Thymus (tissue), 11 donors: ENCODE measurements at regions not wholly inside any gene's neighbourhood (a gene's known extent, or its start where the extent isn't known, plus 50 kb on each side); places are given as distances from the start of the nearest gene placed in this dataset.

Experiments used
- DNase-seq, 9 donors: peaks; one replicate each; pipeline ENCODE4 v3.0.0-alpha.2; 2013; ENCODE audit warnings: low spot score in 9 of 9, low read depth in 6 of 9, missing footprints in 1 of 9
- H3K27ac ChIP-seq, 2 donors: one replicate each; pipeline ENCODE4 v1.5.1; 2013; ENCODE audit warnings: control low read depth in 1 of 2, low read depth in 1 of 2, low read length in 1 of 2, mild to moderate bottlenecking in 1 of 2, moderate library complexity in 1 of 2
- H3K27me3 ChIP-seq, 2 donors: one replicate each; pipeline ENCODE4 v1.5.1; 2013; ENCODE audit warnings: low read length in 1 of 2; ENCODE audit not compliant: control insufficient read depth in 2 of 2, insufficient read depth in 1 of 2
- H3K36me3 ChIP-seq, 2 donors: one replicate each; pipeline ENCODE4 v1.5.1; 2013; ENCODE audit warnings: low read length in 1 of 2, mild to moderate bottlenecking in 1 of 2, moderate library complexity in 1 of 2; ENCODE audit not compliant: control insufficient read depth in 2 of 2, insufficient read depth in 2 of 2
- H3K4me1 ChIP-seq, 2 donors: one replicate each; pipeline ENCODE4 v1.5.1; 2013; ENCODE audit warnings: low read length in 2 of 2; ENCODE audit not compliant: control insufficient read depth in 2 of 2, insufficient read depth in 2 of 2
- H3K4me3 ChIP-seq, 2 donors: one replicate each; pipeline ENCODE4 v1.5.1; 2013; ENCODE audit warnings: low read length in 2 of 2, control low read depth in 1 of 2, mild to moderate bottlenecking in 1 of 2
- H3K9me3 ChIP-seq, 2 donors: one replicate each; pipeline ENCODE4 v1.5.1; 2013; ENCODE audit warnings: low read length in 1 of 2, mild to moderate bottlenecking in 1 of 2; ENCODE audit not compliant: control insufficient read depth in 2 of 2, insufficient read depth in 1 of 2
- WGBS: extraction: QIAGEN DNeasy Blood & Tissue Kit; methylation state at CpG from one replicate; pipeline ENCODE4 v1.1.7; 2013; 5-methylcytosine and 5-hydroxymethylcytosine counted together
- donor health status: healthy.

GRCh38 chr7:17622451-17622850, 317.8 kb downstream of the SNX13 start:
- H3K4me3 ChIP-seq = no peak overlapping the region
- H3K4me1 ChIP-seq = no peaks in the 10 kb centered on the region
- DNase-seq = no peak
- H3K27ac ChIP-seq = no peak overlapping the region
- 98% methylated on average over 2 of the region's 2 CpGs for whole genome bisulfite sequencing
- H3K27me3 ChIP-seq = no peaks in the 10 kb centered on the region
- H3K9me3 ChIP-seq = no peaks in the 10 kb centered on the region
- no peaks in the 10 kb centered on the region for H3K36me3 ChIP-seq

DNA sequence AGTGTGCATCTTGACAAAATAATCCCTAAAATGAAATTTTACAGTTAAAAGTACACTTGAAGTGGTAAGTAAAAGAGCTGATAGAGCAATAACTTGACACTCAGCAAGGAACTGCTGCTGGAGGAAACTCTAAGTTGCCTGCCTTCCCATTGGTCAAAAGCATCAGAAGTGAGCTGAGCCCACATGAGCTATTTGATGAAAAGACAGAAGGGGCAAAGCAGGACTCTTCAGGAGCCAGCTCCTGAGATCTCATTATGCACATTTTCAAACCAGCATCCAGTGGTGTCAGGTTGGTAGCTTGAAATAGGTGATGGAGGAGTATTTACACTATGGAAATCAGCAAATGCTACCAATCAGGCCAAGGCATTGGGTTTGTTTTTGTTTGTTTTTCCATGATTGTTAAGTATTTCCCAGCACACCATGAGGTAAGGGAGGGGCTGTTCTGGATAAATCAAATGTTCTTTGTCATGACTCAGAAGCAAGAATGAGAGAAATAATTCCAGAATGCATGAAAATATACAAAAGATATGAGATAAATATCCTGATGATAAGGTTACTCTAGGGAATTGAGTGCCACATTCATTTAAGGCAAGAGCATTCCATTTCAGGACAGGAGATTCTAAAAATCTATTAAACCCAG, 316.6 kb downstream of the SNX13 start:
- Histone ChIP-seq H3K4me1 (no peaks in the 10 kb centered on the region), H3K27ac (no peak overlapping the region), H3K27me3 (no peaks in the 10 kb centered on the region), H3K4me3 (no peak overlapping the region), H3K9me3 (no peaks in the 10 kb centered on the region), H3K36me3 (no peaks in the 10 kb centered on the region)
- no peak for DNase-seq

DNA sequence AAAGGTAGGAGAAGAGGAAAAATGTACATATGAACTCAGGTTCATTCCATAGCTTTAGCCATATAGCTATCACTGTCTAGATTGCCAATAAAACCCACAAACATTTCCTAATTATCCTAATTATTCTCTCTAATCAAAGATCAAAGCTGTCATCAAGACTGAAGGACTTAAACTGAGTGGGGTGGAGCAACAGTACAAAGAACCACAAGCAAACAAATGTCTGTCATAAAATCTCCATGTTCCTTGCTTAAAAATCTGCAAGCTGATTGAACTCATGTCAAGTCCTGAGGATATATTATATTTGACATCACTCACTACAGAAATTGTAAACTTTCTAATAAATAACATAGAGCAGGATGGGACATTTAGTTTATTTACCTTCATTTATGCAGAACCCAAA, 315.9 kb downstream of the SNX13 start:
- H3K27me3 ChIP-seq = no peaks in the 10 kb centered on the region
- no peaks in the 10 kb centered on the region for H3K36me3 ChIP-seq
- no peaks in the 10 kb centered on the region for H3K9me3 ChIP-seq
- no peak for DNase-seq
- no peak overlapping the region for H3K27ac ChIP-seq
- H3K4me3 ChIP-seq = no peak overlapping the region
- no peaks in the 10 kb centered on the region for H3K4me1 ChIP-seq

DNA sequence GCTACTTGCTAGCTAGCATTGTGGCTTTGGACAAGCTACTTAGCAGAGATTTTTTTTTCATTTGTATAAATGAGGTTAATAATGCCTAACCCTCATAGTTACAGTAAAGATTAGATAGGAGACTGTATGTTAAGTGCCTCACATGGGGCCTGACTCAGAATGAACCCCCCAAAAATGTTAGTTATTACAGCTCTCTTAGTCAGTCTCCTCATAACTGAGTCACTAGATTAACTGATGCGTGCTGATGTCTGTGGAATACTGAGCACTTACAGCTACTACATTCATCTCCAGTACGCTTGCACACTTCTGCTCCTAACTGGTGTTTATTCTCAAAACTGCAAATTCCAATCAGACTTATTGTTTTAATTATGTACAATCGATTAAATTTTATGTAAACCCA, 315.3 kb downstream of the SNX13 start:
- H3K9me3 ChIP-seq = no peaks in the 10 kb centered on the region
- H3K4me3 ChIP-seq = no peak overlapping the region
- no peaks in the 10 kb centered on the region for H3K4me1 ChIP-seq
- H3K27ac ChIP-seq = no peak overlapping the region
- no peak for DNase-seq
- no peaks in the 10 kb centered on the region for H3K36me3 ChIP-seq
- H3K27me3 ChIP-seq = no peaks in the 10 kb centered on the region
- 95% methylated on average over 3 of the region's 3 CpGs for WGBS

DNA sequence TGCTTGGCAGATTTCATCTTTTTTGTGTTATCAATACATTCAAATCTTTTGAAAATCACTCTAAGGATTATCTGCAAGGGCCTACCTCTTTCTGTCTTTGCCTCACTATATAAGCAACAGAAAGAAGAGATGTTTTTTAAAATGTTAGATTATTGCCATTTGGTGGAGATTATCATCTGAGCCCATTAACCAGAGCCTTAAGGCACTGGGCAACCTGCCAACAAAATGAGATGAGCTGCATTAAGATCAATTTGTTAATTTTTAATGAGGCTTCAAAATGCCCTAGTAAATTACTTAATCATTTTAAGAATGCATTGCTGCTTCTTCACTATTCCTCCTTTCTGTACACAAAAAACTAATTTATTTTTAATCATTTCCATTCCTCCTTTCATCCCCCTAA, 314.1 kb downstream of the SNX13 start:
- no peaks in the 10 kb centered on the region for H3K4me1 ChIP-seq
- H3K9me3 ChIP-seq = no peaks in the 10 kb centered on the region
- DNase-seq = no peak
- H3K27ac ChIP-seq = no peak overlapping the region
- H3K36me3 ChIP-seq = no peaks in the 10 kb centered on the region
- H3K4me3 ChIP-seq = no peak overlapping the region
- H3K27me3 ChIP-seq = no peaks in the 10 kb centered on the region

DNA sequence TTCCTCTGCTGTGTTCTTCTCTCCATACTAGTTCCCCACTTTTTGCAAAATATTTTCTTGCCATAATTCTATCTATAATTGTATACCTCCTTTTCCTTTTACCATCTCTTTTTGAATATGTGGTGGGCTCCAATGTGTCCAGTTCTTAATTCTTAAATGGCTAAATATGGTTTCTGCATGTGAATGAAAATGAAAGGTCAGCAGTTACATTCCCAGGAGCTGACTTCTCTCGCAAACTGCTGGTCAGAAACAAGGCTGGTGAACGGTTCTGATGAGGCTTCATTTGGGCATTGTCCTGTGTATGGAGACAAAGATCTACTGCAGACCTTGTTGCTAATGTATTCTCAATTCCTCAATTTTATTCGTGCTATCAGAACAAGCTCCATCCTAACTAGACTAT, 309.2 kb downstream of the SNX13 start:
- Histone ChIP-seq H3K27me3 (no peaks in the 10 kb centered on the region), H3K36me3 (no peaks in the 10 kb centered on the region), H3K9me3 (no peaks in the 10 kb centered on the region), H3K4me3 (no peak overlapping the region), H3K27ac (no peak overlapping the region), H3K4me1 (no peaks in the 10 kb centered on the region)
- WGBS = 96% methylated on average over 3 of the region's 3 CpGs
- no peak for DNase-seq

DNA sequence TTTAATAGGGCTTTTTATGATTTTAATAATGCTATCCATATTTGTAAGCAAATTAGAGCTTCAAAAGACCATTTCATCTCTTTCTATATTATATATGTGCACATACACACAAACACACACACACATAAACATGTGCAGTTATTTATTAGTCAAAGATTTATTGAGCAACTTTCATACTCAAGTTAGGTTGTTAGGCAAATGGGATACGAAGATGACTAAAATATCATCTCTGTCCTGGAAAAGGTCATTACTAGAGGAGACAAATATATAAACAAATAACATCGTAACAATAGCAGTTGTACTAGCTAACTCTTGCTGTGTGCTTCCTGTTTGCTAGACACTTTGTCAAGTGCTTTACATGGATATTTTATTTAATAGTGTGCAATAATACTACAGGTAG, 307.9 kb downstream of the SNX13 start:
- DNase-seq = no peak
- no peaks in the 10 kb centered on the region for H3K27me3 ChIP-seq
- WGBS = 95% methylated on average over 2 of the region's 2 CpGs
- no peak overlapping the region for H3K4me3 ChIP-seq
- no peak overlapping the region for H3K27ac ChIP-seq
- no peaks in the 10 kb centered on the region for H3K9me3 ChIP-seq
- H3K4me1 ChIP-seq = no peaks in the 10 kb centered on the region
- no peaks in the 10 kb centered on the region for H3K36me3 ChIP-seq

DNA sequence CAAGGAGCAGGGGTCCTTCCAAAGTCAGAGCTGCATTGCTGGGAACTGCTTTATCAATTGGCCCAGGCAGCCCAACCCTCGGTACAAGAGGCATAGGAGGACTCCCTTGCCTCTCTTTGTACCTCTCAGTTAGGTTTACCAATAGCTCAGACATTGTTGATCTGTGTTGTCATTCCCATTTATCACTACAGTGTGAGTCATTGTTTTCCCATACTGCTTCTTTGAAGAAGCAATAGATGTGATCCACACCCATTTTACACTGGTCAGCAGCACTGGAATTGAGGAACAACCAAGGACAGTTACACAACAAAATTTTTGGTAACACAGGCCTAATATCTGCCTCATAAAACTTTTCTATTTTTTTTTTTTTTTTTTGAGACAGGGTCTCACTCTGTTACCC, 307.2 kb downstream of the SNX13 start:
- Histone ChIP-seq H3K27ac (no peak overlapping the region), H3K27me3 (no peaks in the 10 kb centered on the region), H3K4me1 (no peaks in the 10 kb centered on the region), H3K36me3 (no peaks in the 10 kb centered on the region), H3K9me3 (no peaks in the 10 kb centered on the region), H3K4me3 (no peak overlapping the region)
- WGBS = 95% methylated on average over 1 of the region's 1 CpG
- DNase-seq = no peak

DNA sequence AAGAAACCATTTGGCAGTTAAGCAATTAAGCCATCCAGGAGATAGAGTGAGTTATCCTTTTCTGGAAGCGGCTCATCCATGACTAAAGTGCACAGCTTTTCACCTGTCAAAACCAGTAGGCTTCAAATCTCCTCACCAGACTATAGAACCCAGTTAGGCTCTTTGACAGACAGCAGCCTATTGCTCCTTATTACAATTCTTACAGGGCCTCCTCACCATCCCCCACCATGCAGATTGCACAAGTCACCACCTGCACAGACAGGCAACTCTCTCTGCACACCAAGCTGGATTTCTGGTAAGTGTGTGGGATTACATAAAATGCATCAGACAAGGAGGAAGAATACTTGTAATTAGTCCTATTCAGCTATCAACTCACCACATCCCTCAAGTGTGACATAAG, 301.6 kb downstream of the SNX13 start:
- H3K4me3 ChIP-seq = no peak overlapping the region
- no peaks in the 10 kb centered on the region for H3K4me1 ChIP-seq
- peak in 4 of 9 donors; percentile 7 to 42 (median 13) for DNase-seq
- H3K27me3 ChIP-seq = no peaks in the 10 kb centered on the region
- peaks cover 0 to 5% of the 10 kb centered on the region in 2 donors for H3K9me3 ChIP-seq
- H3K36me3 ChIP-seq = no peaks in the 10 kb centered on the region
- 95% methylated on average over 1 of the region's 1 CpG for whole genome bisulfite sequencing
- H3K27ac ChIP-seq = peak overlapping the region in 1 of 2 donors; percentile 10
